Renal pelvis (tissue), 1 donor: ENCODE measurements at regions not wholly inside any gene's neighbourhood (a gene's known extent, or its start where the extent isn't known, plus 50 kb on each side); places are given as distances from the start of the nearest gene placed in this dataset.

ENCODE experiments used
- DNase-seq: peaks from one replicate; pipeline ENCODE4 v3.0.0-alpha.2; 2013

DNA sequence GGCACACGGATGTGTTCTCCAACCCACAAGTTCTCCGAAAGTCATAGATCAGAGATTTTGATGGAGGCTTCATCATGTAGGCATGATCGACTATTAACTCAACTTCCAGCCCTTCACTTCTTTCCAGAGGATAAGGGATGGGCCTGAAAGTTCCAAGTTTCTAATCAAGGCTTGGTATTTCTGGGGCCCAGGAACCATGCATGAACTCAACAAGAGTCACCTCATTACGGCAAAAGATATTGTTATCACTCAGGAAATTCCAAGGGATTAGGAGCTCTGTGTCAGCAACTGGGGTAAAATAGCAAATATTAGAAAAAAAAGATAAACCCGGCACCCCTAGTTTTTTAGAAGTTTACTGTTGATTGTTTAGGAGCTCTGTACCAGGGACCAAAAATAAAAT, 240.1 kb upstream of the PPP1R2C start:
- no peak for DNase-seq

DNA sequence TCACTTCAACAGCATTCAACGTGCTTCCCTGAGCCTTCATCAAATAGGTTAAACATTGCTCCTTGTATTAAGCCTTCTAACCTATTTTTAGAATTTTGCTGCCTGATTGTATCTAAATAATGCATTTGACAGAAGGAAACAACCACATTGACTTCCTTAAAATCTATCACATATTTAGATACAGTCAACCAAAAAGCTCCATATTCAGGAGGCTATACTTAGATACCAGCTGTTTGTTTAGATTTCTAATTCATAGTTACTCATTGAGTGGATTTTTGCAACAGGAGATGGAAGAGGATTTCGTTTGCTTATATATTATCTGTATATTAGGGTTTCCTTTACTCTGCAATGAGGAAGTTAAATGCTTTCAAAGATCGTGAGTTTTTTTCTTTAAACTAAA, 241.1 kb upstream of the PPP1R2C start:
- DNase-seq, result no peak

DNA sequence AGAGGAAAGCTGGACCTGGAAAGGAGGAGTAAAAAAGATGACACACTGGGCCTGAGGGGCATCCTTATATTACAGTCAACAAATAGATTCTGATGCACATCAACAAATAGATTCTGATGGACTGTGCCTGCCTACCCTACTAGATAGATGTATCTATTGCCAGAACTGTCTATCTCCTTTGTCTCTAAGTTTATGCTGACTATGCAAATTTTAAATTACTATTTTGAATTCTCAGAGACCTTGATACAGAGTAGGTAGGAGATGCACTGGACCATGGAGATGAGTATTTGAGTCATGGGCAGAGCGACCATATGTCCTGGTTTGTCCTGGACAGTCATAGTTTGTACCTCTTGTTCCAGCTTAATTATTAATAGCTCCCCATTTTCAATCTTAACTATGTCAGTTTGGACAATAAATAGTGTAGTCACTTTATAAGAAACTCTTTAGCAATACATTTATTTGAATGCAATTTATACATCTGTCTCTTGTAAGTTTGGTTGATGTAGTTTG, 247.9 kb upstream of the PPP1R2C start:
- no peak for DNase-seq

DNA sequence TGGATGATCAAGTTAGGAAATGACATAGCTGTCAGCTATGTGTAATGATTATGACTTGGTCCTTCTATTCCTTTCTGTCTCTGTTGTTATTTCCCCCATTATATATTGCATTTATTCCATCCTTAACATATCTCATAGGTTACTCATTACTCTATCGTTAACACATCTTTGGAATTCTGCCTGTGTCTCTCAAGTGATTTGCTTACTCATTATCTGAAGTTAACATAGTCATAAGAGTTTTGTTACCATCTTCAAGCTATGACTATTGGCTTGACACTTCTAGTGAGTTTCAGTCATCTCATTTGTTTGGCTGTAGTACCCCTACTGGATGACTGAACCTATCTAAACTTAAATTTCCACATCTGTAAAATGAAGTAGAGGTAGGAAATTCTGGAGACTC, 286.1 kb upstream of the PPP1R2C start:
- DNase-seq, result no peak

DNA sequence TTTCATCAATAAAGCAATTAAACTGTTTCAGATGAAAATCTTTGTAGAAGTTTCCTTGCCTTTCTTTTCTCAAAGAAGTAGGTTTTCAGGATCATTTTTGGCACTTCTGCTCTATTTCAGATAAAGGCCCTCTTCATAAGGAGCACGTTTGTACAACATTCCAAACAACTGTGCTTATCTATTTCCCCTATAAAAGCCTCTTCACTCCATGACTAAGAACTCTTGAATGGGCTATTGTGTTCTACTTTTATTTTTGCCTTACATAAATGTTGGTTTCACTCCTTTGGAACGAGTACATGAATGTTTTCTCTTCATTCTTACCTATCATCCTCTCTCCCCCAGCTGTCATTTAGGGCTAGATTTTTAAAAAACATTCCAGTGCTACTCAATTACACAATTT, 288.0 kb upstream of the PPP1R2C start:
- DNase-seq, result no peak

DNA sequence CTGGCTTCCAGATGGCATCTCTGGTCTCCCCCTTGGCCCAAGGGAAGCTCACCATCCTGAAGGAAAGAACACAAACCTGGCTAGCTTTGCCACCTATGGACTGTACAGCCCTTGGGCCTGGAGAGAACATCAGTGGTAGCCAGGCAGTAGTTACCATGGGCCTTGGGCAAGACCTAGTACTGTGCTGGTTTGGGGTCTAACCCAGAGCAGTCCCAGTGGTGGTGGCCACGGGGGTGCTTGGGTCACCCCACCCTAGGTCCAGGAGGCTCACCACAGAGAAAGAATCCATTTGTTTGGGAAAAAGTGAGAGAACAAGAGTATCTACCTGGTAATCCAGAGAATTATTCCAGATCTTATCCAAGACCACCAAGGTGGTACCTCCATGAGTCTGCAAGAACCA, 290.7 kb upstream of the PPP1R2C start:
- no peak for DNase-seq

DNA sequence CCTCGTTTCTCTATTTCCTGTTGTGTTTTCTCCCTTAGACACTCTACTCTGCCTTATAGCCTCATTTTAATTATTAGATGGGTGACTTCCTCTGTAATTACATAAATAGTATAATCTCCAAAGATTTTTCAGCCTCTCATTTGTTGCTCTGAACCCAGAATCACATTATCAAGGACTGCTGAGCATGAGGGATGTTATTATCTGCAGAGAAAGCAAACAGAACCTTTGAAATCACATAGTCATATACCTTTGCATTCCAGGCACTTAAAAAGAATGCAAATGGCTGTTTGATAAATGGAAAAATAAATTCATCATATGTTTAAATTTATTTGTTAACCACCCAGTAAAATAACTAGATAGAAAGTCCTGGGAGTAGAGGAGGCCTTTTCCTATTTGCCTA, 305.1 kb upstream of the PPP1R2C start:
- no peak for DNase-seq

DNA sequence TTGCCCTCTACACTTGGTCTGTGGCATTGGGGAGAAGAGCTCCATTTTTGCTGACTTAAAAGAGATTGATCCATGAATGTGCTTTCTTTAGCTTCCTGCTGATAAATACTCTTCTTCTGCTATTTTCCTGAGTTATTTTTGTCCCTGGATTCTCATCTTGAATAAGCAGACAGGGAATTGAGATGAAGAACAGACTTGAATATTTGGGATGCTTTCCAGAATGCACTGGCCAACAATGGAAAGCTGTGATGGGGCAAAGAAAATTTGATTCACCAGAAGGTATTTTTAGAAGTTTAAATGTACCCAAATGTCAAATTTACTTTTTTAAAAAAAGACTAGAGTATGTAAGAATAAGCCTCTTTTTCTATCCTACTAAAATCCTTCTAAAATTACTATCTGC, 309.9 kb upstream of the PPP1R2C start:
- no peak for DNase-seq

DNA sequence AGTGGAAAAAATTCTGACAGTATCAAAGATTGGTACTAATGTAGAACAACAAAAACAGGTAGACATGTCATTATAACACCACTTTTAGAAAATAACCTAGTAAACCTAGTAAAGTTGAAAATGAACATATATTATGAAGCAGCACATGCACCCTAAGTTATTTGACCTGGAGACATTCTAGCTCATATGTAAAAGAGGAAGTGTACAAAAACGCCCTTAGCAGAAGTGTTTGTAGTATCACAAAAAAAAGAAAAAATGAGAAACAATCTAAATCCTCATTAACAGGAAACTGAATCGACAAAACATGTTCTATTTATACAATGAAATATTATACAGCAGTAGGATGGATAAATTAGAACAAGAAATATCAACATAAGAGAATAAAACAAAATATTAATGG, 318.9 kb upstream of the PPP1R2C start:
- DNase-seq, result no peak

DNA sequence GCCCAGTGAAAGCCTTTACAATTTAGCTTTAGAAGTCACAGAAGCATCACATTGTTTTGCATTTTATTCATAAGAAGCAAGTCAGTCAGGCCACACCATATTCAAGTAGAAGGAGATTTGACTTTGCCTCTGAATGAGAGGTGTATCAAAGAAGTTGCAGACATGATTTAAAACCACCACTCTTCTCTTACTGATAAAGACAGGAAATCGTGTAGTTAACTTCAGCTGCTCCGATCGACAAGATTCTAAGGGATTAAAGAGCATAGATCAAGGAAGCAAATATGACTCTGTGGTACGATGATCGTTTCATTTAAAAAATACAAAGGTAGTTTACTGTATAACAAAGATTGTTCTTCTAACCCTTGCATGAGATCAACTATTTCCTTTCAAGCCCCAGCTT, 328.0 kb upstream of the PPP1R2C start:
- no peak for DNase-seq

DNA sequence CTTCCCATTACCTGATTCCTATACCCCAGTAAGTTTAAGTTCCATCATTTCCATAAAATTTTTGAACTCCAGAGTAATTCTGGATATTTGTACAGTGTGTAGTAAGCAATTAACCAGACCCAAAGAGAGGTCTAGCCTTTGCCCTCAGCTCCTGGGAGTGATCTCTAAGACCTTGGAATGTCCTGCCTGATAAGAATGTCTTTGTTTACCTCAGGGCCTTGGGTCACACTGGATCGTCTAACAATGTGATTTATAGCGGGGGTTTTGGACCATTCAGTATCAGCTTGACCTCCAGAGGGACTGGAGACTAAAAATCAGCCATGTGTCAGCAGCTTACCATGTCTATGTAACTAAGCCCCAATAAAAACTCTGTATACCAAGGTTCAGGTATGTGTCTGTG, 330.9 kb upstream of the PPP1R2C start:
- DNase-seq, result no peak

DNA sequence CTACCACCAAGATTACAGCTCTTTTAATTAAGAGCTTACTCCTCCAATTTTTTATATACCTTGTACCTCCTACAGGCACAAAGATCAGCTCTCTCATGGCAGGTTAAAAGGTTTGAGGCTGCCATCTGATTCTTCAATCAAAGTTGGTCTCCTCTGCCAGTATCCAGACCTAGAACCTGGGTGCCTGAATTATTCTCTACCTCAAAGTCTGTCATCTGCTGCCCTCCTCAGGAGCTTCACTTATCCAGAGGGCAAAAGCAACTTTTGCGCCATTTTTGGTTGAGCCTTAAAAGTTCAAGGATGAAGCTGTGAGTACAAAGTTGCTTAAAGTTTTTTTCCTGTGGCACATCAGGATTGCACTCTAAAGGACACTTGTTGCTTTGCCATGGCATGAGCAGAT, 343.7 kb upstream of the PPP1R2C start:
- no peak for DNase-seq

DNA sequence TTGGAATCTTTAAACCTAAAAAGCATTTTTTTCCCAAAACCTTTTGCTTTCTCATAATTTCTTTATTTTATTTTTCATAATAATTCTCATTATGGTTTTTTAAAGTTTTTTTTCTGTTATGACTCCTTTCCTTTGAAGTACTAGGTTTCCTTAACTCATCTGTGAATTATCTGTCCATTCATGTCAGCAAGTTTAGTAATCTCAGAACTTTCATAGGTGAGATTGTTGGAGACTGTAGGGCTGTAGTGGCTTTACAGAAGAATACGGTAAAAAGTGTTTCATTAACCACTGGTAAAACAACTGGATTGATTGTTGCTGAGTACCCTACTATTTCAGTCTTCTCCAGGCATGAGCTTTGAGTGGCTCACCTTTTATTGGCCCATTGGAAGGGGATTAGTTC, 361.7 kb upstream of the PPP1R2C start:
- no peak for DNase-seq

DNA sequence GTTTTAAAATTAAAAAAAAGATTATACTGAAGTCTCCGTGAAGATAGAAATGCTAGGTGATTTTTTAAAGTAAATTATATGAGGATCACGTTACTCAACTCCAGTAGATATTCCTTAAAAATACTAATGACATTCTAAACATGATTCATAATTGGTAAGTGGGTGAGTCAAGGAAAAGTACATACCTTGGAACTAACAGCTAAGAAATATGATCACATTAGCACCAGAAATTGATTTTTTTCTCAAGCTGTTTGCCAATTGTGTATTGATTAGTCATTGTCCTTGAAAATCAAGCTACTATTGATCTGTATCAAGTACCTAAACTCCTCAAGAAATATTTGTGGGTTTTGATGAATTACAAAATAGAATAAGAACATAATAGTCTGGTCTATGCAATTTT, 362.6 kb upstream of the PPP1R2C start:
- DNase-seq, result no peak

DNA sequence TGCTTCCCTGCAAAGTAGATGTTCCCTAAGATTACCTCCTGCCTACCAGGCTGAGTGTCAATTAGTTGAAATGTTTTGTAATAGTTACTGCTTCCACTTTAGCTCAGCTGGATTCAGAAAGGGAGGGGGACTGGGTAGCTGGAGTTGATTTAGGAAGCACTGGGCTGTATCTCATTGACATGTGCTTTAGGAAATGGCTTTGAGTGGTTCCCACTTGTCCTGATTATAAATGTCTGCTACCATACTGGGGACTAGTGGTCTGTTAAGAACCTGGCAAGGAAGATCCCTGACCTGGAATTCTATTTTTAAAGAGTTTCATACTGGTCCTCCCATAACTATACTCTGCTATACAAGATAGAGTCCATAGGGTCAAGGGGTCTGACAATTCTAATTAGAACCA, 363.9 kb upstream of the PPP1R2C start:
- DNase-seq, result no peak

DNA sequence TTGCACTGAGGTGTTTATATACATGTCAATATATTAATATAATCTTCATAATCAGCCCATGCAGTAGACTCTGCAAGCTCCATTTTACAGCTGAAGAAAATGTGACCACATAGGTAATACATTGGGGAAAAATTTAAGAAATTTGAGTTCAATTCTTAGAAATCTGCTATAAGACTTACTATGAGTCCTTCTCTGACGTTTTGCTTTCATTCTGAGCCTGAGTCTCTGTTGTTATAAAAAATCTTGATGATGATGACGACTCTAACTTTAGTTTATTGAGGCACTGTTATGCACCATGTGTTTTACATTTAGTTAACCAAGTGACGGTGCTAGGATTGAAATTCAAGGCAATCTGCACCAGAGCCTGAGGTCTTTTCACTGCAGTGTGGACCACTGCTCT, 370.3 kb upstream of the PPP1R2C start:
- no peak for DNase-seq

DNA sequence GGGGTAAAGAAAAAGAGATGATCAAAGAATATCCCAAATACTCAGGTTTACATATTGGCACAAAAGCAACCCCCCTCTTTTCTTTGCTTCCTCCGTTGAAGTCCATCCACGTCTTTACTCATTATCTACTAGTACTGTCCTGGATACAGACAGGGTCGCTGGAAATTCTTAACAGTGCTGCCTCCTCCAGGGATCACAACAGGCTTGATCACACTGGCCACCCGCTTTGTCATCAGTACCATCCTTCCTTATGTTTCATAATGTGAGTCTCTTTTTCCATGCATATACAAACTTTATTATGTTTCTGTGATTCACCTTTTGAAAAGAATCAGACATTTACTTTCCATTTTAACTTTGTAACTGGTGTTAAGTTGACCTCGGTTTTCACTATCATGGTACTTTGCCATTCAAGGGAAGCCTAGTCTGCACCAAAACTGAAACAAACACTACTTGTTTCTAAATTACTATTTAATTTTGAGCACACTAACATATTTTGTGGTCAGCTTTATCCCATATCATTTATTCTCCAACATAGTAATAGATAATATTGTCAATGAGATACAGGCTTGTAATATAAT, 387.5 kb upstream of the PPP1R2C start:
- DNase-seq, result no peak

DNA sequence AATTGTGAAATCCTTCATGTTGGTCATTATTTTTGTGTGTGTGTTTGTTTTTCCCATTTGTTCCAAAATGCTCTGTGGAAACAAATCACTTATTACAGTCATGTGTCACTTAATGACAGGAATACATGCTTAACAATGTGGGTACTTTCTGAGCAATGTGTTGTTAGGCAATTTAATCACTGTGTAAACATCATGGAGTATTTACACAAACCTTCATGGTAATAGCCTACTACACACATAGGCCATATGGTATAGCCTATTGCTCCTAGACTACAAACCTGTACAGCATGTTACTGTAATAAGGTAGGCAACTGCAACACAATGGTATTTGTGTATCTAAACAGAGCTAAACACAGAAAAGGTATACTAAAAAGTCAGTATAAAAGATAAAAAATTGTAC, 388.9 kb upstream of the PPP1R2C start:
- DNase-seq, result no peak

DNA sequence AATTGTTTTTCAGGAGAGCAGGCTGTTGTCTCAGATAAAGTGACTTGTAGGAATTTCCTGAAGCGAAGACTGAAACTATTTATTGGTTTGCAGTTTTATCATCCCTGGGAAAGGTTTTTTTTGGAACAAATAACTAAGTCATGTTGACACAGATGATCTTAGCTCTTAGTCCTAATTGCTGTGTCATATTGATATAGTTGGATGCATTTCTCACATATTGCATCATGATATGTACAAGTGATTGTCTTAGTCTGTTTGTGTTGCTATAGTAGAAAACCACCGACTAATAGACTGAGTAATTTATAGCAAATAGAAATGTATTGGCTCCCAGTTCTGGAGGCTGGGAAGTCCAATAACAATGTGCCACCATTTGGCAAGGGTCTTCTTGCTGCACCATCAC, 397.5 kb upstream of the PPP1R2C start:
- no peak for DNase-seq

DNA sequence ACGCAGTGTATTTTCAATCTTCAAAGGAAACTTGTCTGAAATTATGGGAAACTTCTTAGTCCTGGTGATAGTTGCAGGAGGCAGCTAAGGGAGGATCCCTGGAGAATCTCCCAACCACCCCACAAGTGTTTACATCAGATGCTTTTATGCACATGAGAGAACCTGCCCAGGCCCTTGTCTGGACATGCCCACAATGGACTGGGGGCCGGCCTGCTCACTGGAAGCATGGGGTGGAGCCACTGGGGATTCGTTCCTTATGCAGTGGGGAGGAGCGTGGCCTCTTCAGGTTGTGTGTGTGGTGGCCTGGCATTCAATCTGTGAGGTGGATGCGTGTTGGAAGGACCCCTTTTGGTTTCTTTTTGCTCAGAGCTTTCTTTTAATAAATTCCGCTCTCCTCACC, 398.7 kb upstream of the PPP1R2C start:
- DNase-seq, result no peak

DNA sequence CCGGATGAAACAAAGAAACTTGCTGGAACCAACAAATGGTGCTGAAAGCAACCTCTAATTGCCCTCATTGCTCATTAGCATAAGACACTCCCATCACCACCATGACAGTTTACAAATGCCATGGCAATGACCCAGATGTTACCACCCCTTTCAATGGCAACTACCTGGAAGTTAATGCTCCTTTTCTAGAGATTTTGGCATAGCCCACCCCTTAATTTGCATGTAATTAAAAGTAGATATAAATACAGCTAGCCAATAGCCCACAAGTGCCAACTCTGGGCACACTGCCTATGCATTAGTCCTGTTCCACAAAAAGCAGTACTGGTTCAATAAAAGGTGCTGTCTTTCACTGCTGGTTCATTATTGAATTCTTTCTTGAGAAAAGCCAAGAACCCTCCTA, 410.3 kb upstream of the PPP1R2C start:
- DNase-seq, result no peak

DNA sequence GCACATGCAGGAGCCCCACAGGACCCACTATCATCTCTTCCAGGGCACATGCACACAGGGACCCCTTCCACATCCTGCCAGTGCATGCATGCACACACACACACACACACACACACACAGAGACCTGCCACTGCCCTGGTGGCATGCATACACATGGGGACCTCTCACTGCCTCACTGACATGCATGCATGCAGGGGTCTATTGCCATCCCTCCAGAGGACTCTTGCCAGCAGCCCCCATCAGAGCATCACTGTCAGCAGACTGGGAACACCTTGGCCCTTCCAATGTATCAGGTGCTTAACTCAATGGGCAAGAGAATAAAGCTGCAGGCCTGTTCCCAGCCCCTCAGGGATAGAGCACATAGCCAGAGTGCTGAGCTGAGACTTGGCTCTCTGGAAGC, 433.6 kb upstream of the PPP1R2C start:
- DNase-seq, result no peak

DNA sequence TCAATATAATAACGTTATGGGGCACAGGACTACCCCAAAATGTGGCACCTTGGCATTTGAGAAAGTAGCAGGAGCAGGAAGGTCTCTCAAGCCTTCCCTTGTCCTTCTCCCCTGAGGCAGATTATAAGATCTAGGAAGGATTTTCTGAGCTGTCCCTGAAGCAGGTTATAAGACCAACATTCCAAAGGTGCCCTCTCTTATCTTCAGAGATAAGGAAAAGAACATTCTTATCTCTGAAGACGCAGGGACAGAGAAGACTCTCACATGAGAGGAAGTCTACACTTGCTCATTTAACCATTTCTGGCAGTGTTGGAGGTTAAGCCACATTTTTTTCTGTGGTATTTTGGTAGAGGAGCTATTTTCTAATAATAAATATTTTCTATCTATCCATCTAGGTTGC, 437.9 kb upstream of the MAOA start:
- DNase-seq, result no peak

DNA sequence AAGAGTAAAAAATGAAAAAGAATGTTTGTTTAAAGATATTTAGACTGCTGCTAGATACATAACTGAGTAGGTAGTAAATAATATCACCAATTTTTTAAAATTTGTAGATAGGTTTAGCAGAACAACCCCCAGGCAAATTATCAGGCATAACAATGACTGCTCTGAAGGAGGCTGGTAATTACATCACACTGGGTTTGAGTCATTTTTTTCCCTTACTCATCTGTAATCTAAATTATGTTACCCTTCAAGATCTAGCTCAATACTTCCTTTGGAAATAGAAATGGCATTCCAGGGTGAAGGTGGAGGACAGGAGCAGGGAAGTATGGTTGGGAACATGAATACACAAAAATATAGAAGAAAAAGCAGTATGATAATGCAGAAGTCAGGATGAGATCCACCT, 431.6 kb upstream of the MAOA start:
- no peak for DNase-seq
